ENCODE measurements at regions not wholly inside any gene's neighbourhood (a gene's known extent, or its start where the extent isn't known, plus 50 kb on each side); places are given as distances from the start of the nearest gene placed in this dataset.

DNA sequence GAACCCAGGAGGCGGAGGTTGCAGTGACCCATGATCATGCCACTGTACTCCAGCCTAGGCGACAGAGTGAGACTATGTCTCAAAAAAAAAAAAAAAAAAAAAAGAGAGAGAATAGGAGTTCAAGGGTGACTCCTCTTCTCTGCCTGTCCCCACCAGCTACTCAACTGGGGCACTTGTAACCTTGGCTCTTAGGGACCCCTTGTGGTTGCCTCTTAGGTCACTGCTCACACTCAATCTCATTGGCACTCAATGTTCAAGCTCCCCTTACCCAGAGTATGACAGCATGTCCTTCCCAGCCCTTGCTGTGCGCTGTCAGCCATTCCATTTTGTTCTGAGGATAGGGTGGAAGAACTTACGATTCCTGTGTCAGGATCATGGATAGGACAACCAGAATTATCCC is 82.4 kb upstream of the BEND4 start:
- DNase-seq (ENCODE audit: low spot score): peak; percentile 34
- peaks cover 3% of the 10 kb centered on the region; the same call in 2 of the 3 replicates for H3K4me1 Mint-ChIP-seq
- Histone ChIP-seq H2AFZ (no peak overlapping the region), H4K20me1 (replicated peaks; ENCODE audit: insufficient read depth) (no peaks in the 10 kb centered on the region), H3K4me1 (ENCODE audit: insufficient read depth) (0 out of 2 replicates have a peak, but pooled peaks cover 4% of the 10 kb centered on the region), H3K9me2 (ENCODE audit: insufficient read depth) (no peaks in the 10 kb centered on the region), H3K4me3 (no peak overlapping the region), H3K79me2 (replicated peaks; ENCODE audit: insufficient read depth) (no peaks in the 10 kb centered on the region), H3K27me3 (ENCODE audit: insufficient read depth) (no peaks in the 10 kb centered on the region), H3K36me3 (ENCODE audit: insufficient read depth) (no peaks in the 10 kb centered on the region), H3K27ac (ENCODE audit: low read depth) (no peak overlapping the region), H3K4me2 (no peak overlapping the region), H3F3A (replicated peaks; ENCODE audit: low read depth) (no peaks in the 10 kb centered on the region)
- H3K36me3 Mint-ChIP-seq (ENCODE audit: low read depth): no peaks in the 10 kb centered on the region
- H3K27ac Mint-ChIP-seq: no peak overlapping the region
- H3K27me3 Mint-ChIP-seq (ENCODE audit: insufficient read depth, low read depth, poor library complexity): no peaks in the 10 kb centered on the region
- peaks cover 4% of the 10 kb centered on the region; the same call in 2 of the 3 replicates for H3K9me3 Mint-ChIP-seq
- ATAC-seq: peak; percentile 39; the same call in 1 of the 3 replicates
- no peak overlapping the region for H3K4me3 Mint-ChIP-seq
- TF ChIP-seq NANOG (IDR thresholded peaks at IDR 0.05; ENCODE audit: borderline replicate concordance) (no peak), CTCF (conservative IDR thresholded peaks at IDR 0.05; ENCODE audit: low read depth in 2 of 2) (peak; percentile 17 to 67; a peak in 3 of 4 replicates)

- Histone ChIP-seq H3K79me2 (replicated peaks; ENCODE audit: insufficient read depth) (no peaks in the 10 kb centered on the region), H3K27me3 (ENCODE audit: insufficient read depth) (no peaks in the 10 kb centered on the region), H3K4me1 (ENCODE audit: insufficient read depth) (0 out of 2 replicates have a peak, but pooled peaks cover 4% of the 10 kb centered on the region), H3F3A (replicated peaks; ENCODE audit: low read depth) (no peaks in the 10 kb centered on the region), H3K4me2 (no peak overlapping the region), H3K4me3 (no peak overlapping the region), H4K20me1 (replicated peaks; ENCODE audit: insufficient read depth) (no peaks in the 10 kb centered on the region), H2AFZ (no peak overlapping the region), H3K27ac (ENCODE audit: low read depth) (no peak overlapping the region), H3K9me2 (ENCODE audit: insufficient read depth) (no peaks in the 10 kb centered on the region), H3K36me3 (ENCODE audit: insufficient read depth) (no peaks in the 10 kb centered on the region)
- TF ChIP-seq STAT1 (IDR thresholded peaks at IDR 0.05; ENCODE audit: unreplicated experiment) (no peak), POLR2AphosphoS5 (IDR thresholded peaks at IDR 0.05; ENCODE audit: low read depth) (no peak), NANOG (IDR thresholded peaks at IDR 0.05; ENCODE audit: borderline replicate concordance) (no peak), ZNF462 (CRISPR knock-in tag; IDR thresholded peaks at IDR 0.05) (no peak)
- Mint-ChIP-seq H3K4me3 (no peak overlapping the region), H3K4me1 (peaks cover 3% of the 10 kb centered on the region; the same call in 2 of the 3 replicates), H3K27me3 (ENCODE audit: insufficient read depth, low read depth, poor library complexity) (no peaks in the 10 kb centered on the region), H3K27ac (no peak overlapping the region), H3K36me3 (ENCODE audit: low read depth) (no peaks in the 10 kb centered on the region), H3K9me3 (peaks cover 4% of the 10 kb centered on the region; the same call in 2 of the 3 replicates)
- no peak for ATAC-seq
- DNase-seq (ENCODE audit: low spot score): no peak
Measured at GRCh38 chr4:42235304-42236021, 83.0 kb upstream of the BEND4 start.

Measured in GM23338 (cell line).